ENCODE measurements at regions not wholly inside any gene's neighbourhood (a gene's known extent, or its start where the extent isn't known, plus 50 kb on each side); places are given as distances from the start of the nearest gene placed in this dataset.

DNA sequence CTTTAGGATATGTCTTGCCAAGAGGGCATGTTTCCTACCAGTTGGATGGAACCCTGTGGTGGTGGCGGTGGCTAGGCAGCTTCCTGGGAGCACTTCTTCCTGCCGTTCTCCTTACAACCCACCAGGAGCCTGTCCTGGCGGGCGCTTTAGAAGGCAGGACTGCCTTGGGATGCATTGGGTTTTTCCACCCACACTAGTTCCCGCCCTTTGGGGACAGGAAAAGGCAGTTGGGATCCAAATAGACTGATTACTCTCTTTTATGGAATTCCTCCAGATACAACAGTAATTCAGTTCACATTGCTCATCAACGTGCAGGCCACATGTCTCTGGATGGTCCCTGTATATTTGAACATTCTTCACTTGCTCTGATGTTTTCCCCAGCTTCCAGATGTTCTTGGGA is 305.7 kb upstream of the SSTR1 start:
- TF ChIP-seq ZBTB20 (CRISPR knock-in tag; IDR thresholded peaks at IDR 0.05; ENCODE audit: borderline replicate concordance, low read depth) (no peak), TCF12 (IDR thresholded peaks at IDR 0.05) (no peak), TCF12 (CRISPR knock-in tag; IDR thresholded peaks at IDR 0.05) (no peak), GPN1 (CRISPR knock-in tag; IDR thresholded peaks at IDR 0.05; ENCODE audit: borderline replicate concordance) (no peak), TBP (CRISPR knock-in tag; IDR thresholded peaks at IDR 0.05) (no peak), IRX3 (CRISPR knock-in tag; IDR thresholded peaks at IDR 0.05; ENCODE audit: borderline replicate concordance, low read depth) (no peak)
